ENCODE measurements at regions not wholly inside any gene's neighbourhood (a gene's known extent, or its start where the extent isn't known, plus 50 kb on each side); places are given as distances from the start of the nearest gene placed in this dataset.

DNA sequence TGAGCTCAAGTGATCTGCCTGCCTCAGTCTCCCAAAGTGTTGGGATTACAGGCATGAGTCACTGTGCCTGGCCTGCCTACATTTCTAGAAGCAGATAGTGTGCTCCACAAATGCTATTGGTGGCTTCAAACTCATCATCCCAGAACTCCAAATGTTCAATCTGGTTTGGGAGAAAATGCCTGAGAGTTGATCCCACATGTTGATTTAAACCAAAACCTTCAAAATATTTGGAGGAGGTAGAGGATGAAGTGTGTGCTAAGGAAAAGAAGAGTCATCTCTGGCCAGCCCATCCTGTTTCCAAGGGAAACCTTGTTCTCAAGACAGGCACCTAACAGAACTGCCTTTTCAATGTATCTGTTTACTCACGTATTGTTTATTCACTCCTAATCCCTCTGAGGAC lies 55.4 kb upstream of the GRHL3 start:
- no peak overlapping the region for H2BK5ac ChIP-seq (ENCODE audit: low read depth, low read length)
- CTCF ChIA-PET (ENCODE audit: partially characterized antibody): interaction anchor here (1.0 to 1.8 kb wide), 3 partner anchors 10 to 121 kb away, joined by 3 to 6 read pairs (median 6); no protein-coding TSS in a partner anchor
- H3K4me1 ChIP-seq (replicated peaks in 1 of 4; ENCODE audit: control insufficient read depth in 3 of 4, insufficient read depth in 4 of 4, low read length in 3 of 4): no peaks in the 10 kb centered on the region
- H3K56ac ChIP-seq (replicated peaks; ENCODE audit: insufficient read length, low read depth, low read length): no peak overlapping the region
- no peak overlapping the region for H3K9ac ChIP-seq (replicated peaks in 1 of 4; ENCODE audit: extremely low read depth in 1 of 4, low read depth in 3 of 4, low read length in 3 of 4)
- 100% methylated on average over 1 of the region's 1 CpG; no CpG with 5 or more reads in 1 of the 2 experiments for WGBS, 2 experiments (ENCODE audit: extremely low coverage in 1 of 2, insufficient coverage in 1 of 2, insufficient read length in 1 of 2, insufficient replicate concordance in 2 of 2, low coverage in 1 of 2, low lambda C conversion rate in 2 of 2, missing lambda C conversion rate in 1 of 2)
- no peak overlapping the region for H2BK20ac ChIP-seq (ENCODE audit: low read length)
- H3K14ac ChIP-seq (ENCODE audit: insufficient read length): no peak overlapping the region
- no peak overlapping the region for H3K27ac ChIP-seq (ENCODE audit: low read depth, low read length)
- no peak overlapping the region for H2AFZ ChIP-seq (ENCODE audit: low read length)
- no peak overlapping the region for H4K91ac ChIP-seq (replicated peaks; ENCODE audit: insufficient read length, low read length)
- H3K79me1 ChIP-seq (ENCODE audit: low read depth, low read length): no peaks in the 10 kb centered on the region
- no peak overlapping the region for H3K4ac ChIP-seq (replicated peaks; ENCODE audit: insufficient read length, low read depth, low read length)
- no peak overlapping the region for H3K18ac ChIP-seq (ENCODE audit: extremely low read depth, low read length)
- H3K79me2 ChIP-seq (ENCODE audit: control insufficient read depth in 1 of 2, insufficient read depth in 2 of 2, low read length in 2 of 2): no peaks in the 10 kb centered on the region
- H3K23me2 ChIP-seq (ENCODE audit: low read depth, low read length): peaks cover 4% of the 10 kb centered on the region; the same call in 1 of the 2 replicates
- POLR2A ChIA-PET (ENCODE audit: partially characterized antibody): no interaction called here
- H3K9me3 ChIP-seq (ENCODE audit: insufficient read depth in 2 of 2, low read depth in 1 of 2, low read length in 1 of 2): no peaks in the 10 kb centered on the region
- no peak overlapping the region for H3K4me3 ChIP-seq (ENCODE audit: extremely low read depth in 1 of 4, insufficient read depth in 2 of 4, low read depth in 3 of 4, low read length in 4 of 4)
- no peaks in the 10 kb centered on the region for H3K27me3 ChIP-seq (replicated peaks in 1 of 4; ENCODE audit: control insufficient read depth in 3 of 4, extremely low read depth in 1 of 4, insufficient read depth in 3 of 4, low read length in 3 of 4)
- no peak overlapping the region for H2BK15ac ChIP-seq (ENCODE audit: low read length)
- H4K8ac ChIP-seq (ENCODE audit: extremely low read depth, insufficient read depth, low read length): no peak overlapping the region
- H4K20me1 ChIP-seq (replicated peaks in 1 of 2; ENCODE audit: control insufficient read depth in 1 of 2, insufficient read depth in 2 of 2, low read length in 2 of 2): no peaks in the 10 kb centered on the region
- H2AK5ac ChIP-seq (ENCODE audit: low read depth, low read length): no peak overlapping the region
- H2BK120ac ChIP-seq (replicated peaks; ENCODE audit: low read depth, low read length): no peak overlapping the region
- no peak overlapping the region for H3K23ac ChIP-seq (ENCODE audit: insufficient read length)
- DNase-seq (ENCODE audit: low read depth in 1 of 2, low spot score in 2 of 2): no peak
- H3K4me2 ChIP-seq (ENCODE audit: insufficient read depth in 1 of 2, low read depth in 2 of 2, low read length in 2 of 2): no peak overlapping the region
- no peak overlapping the region for H4K5ac ChIP-seq (ENCODE audit: insufficient read length, low read depth, low read length)
- no peaks in the 10 kb centered on the region for H3K36me3 ChIP-seq (ENCODE audit: control insufficient read depth in 2 of 4, insufficient read depth in 4 of 4, low read length in 3 of 4)
- no peak overlapping the region for H2BK12ac ChIP-seq (ENCODE audit: low read depth, low read length)
- FAIRE-seq: no peak
- TF ChIP-seq RAD21 (IDR thresholded peaks at IDR 0.05 in 1 of 2, conservative IDR thresholded peaks at IDR 0.05 in 1 of 2; ENCODE audit: low read depth in 2 of 2, low read length in 2 of 2) (no peak), HDAC2 (IDR thresholded peaks at IDR 0.05; ENCODE audit: borderline replicate concordance in 1 of 2, low read depth in 2 of 2, low read length in 2 of 2) (no peak), NANOG (IDR thresholded peaks at IDR 0.05; ENCODE audit: insufficient read depth, low read depth, low read length, poor library complexity, severe bottlenecking) (no peak), POLR2A (IDR thresholded peaks at IDR 0.05; ENCODE audit: control extremely low read depth in 1 of 2, low read depth in 2 of 2, low read length in 2 of 2) (no peak)
- TF ChIP-seq, protein P1, sequence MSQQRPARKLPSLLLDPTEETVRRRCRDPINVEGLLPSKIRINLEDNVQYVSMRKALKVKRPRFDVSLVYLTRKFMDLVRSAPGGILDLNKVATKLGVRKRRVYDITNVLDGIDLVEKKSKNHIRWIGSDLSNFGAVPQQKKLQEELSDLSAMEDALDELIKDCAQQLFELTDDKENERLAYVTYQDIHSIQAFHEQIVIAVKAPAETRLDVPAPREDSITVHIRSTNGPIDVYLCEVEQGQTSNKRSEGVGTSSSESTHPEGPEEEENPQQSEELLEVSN (IDR thresholded peaks at IDR 0.05): no peak

Measured in H1 (cell line).